HEK293 (cell line): ENCODE measurements at regions not wholly inside any gene's neighbourhood (a gene's known extent, or its start where the extent isn't known, plus 50 kb on each side); places are given as distances from the start of the nearest gene placed in this dataset.
A peak's percentile ranks its signal among the peaks of the same experiment; 100 is the strongest.

Source experiments
- CTCF ChIA-PET: fragments of 350-600 bp; formaldehyde crosslinking; extraction: SDS; loops from one replicate; lab custom pipeline; 2021; ENCODE audit warnings: antibody characterized with exemption; lab: Yijun Ruan, JAX
- POLR2A ChIA-PET: fragments of 300-600 bp; formaldehyde crosslinking; extraction: SDS; loops from one replicate; lab custom pipeline; 2020; ENCODE audit warnings: antibody characterized with exemption, inconsistent platforms; lab: Yijun Ruan, JAX
- H3K27ac ChIP-seq: fragments of 200-500 bp; sonication (Bioruptor generic); 2 replicates; pipeline ENCODE4 v1.5.1; 2014; ENCODE audit warnings: low read depth, low read length, control low read depth, inconsistent platforms; ENCODE audit errors: extremely low read depth
- H3K36me3 ChIP-seq, 2 experiments: fragments of 200-500 bp in 1 of 2; sonication (Bioruptor generic) in 1 of 2; 1 replicate in 1 of 2; 2 replicates in 1 of 2; pipeline ENCODE4 v1.5.1; 2014 to 2017; ENCODE audit warnings: inconsistent platforms in 2 of 2, low read length in 2 of 2; ENCODE audit not compliant: control insufficient read depth in 2 of 2, insufficient read depth in 1 of 2
- H3K4me1 ChIP-seq: fragments of 200-500 bp; sonication (Bioruptor generic); 2 replicates; pipeline ENCODE4 v1.5.1; 2014; ENCODE audit warnings: mild to moderate bottlenecking, low read length, inconsistent platforms; ENCODE audit not compliant: control insufficient read depth, insufficient read depth
- H3K4me3 ChIP-seq: 2 replicates; pipeline ENCODE4 v1.5.1; 2011; ENCODE audit warnings: low read depth, mild to moderate bottlenecking, control low read depth, low read length, moderate library complexity
- H3K9me3 ChIP-seq: fragments of 200-500 bp; sonication (Bioruptor generic); 2 replicates; pipeline ENCODE4 v1.5.1; 2014; ENCODE audit warnings: low read depth, low read length, inconsistent platforms; ENCODE audit not compliant: control insufficient read depth, insufficient read depth
- IKZF3 ChIP-seq: fragments of 450-650 bp; IDR thresholded peaks from 2 replicates; pipeline ENCODE4 v1.5.0; 2018; ENCODE audit warnings: missing biosample characterization, mild to moderate bottlenecking, missing genetic modification characterization, moderate library complexity
- OSR2 ChIP-seq: fragments of 450-650 bp; formaldehyde crosslinking; IDR thresholded peaks from 2 replicates; pipeline ENCODE4 v1.5.1; 2016; ENCODE audit warnings: missing biosample characterization, missing genetic modification characterization
- PATZ1 ChIP-seq: fragments of 450-650 bp; formaldehyde crosslinking; IDR thresholded peaks from 2 replicates; pipeline ENCODE4 v1.5.1; 2016; ENCODE audit warnings: missing biosample characterization, missing genetic modification characterization
- PRDM1 ChIP-seq: fragments of 450-650 bp; formaldehyde crosslinking; IDR thresholded peaks from 2 replicates; pipeline ENCODE4; 2016; ENCODE audit warnings: missing biosample characterization, missing genetic modification characterization
- ZBTB17 ChIP-seq: fragments of 450-650 bp; formaldehyde crosslinking; IDR thresholded peaks from 2 replicates; pipeline ENCODE4 v1.5.1; 2016; ENCODE audit warnings: missing biosample characterization, missing genetic modification characterization
- ZFHX2 ChIP-seq: fragments of 450-650 bp; formaldehyde crosslinking; conservative IDR thresholded peaks from 2 replicates; pipeline ENCODE4 v1.5.1; 2016; ENCODE audit warnings: missing biosample characterization, missing genetic modification characterization
- ZNF121 ChIP-seq: fragments of 450-650 bp; formaldehyde crosslinking; IDR thresholded peaks from 2 replicates; pipeline ENCODE4 v1.5.1; 2016; ENCODE audit warnings: missing biosample characterization, missing genetic modification characterization
- ZNF473 ChIP-seq: fragments of 450-650 bp; formaldehyde crosslinking; IDR thresholded peaks from 2 replicates; pipeline ENCODE4 v1.5.1; 2017; ENCODE audit warnings: missing biosample characterization, missing genetic modification characterization
- ZNF561 ChIP-seq: fragments of 450-650 bp; IDR thresholded peaks from 2 replicates; pipeline ENCODE4 v1.5.1; 2018; ENCODE audit warnings: missing biosample characterization, missing genetic modification characterization, borderline replicate concordance
- ZNF585B ChIP-seq: fragments of 450-650 bp; formaldehyde crosslinking; IDR thresholded peaks from 2 replicates; pipeline ENCODE4 v1.5.1; 2016; ENCODE audit warnings: missing biosample characterization, missing genetic modification characterization
- ZNF624 ChIP-seq: fragments of 450-650 bp; formaldehyde crosslinking; IDR thresholded peaks from 2 replicates; pipeline ENCODE4 v1.5.1; 2017; ENCODE audit warnings: missing biosample characterization, missing genetic modification characterization
- ZNF670 ChIP-seq: fragments of 450-650 bp; formaldehyde crosslinking; IDR thresholded peaks from 2 replicates; pipeline ENCODE4 v1.5.1; 2016; ENCODE audit warnings: missing biosample characterization, missing genetic modification characterization, low read depth
- TF ChIP-seq, protein P1 (sequence below): sonication (generic); formaldehyde crosslinking; IDR thresholded peaks from 2 replicates; pipeline ENCODE4 v1.8.1; 2022; ENCODE audit warnings: mild to moderate bottlenecking, moderate library complexity, missing genetic modification reagents
- TF ChIP-seq, protein P2 (sequence below): fragments of 450-650 bp; IDR thresholded peaks from 2 replicates; pipeline ENCODE4 v1.5.1; 2018; ENCODE audit warnings: missing biosample characterization, missing genetic modification characterization
- TF ChIP-seq, protein P3 (sequence below): fragments of 450-650 bp; formaldehyde crosslinking; IDR thresholded peaks from 2 replicates; pipeline ENCODE4 v1.5.1; 2016; ENCODE audit warnings: missing biosample characterization, missing genetic modification characterization

- no peaks in the 10 kb centered on the region for H3K4me1 ChIP-seq
- ChIA-PET POLR2A (no interaction called here), CTCF (interaction anchor here (1.2 to 1.4 kb wide), 2 partner anchors 100 to 125 kb away, joined by 4 read pairs; no protein-coding TSS in a partner anchor)
- TF ChIP-seq ZFHX2 (tag by site-specific recombination) (no peak), ZNF585B (no peak), ZNF561 (no peak)
- H3K9me3 ChIP-seq: no peaks in the 10 kb centered on the region
- H3K36me3 ChIP-seq: no peaks in the 10 kb centered on the region
- no peak overlapping the region for H3K4me3 ChIP-seq
- no peak overlapping the region for H3K27ac ChIP-seq
Observed at GRCh38 chr17:34045990-34046389, 209.1 kb upstream of the CCL2 start.

GRCh38 chr17:34051046-34051445 lies 204.0 kb upstream of the CCL2 start:
- H3K4me1 ChIP-seq: no peaks in the 10 kb centered on the region
- no peak overlapping the region for H3K27ac ChIP-seq
- H3K4me3 ChIP-seq: no peak overlapping the region
- ChIA-PET CTCF (interaction anchor here (0.5 kb wide), 1 partner anchor 94 kb away, joined by 3 read pairs; no protein-coding TSS in a partner anchor), POLR2A (no interaction called here)
- TF ChIP-seq, protein P1, sequence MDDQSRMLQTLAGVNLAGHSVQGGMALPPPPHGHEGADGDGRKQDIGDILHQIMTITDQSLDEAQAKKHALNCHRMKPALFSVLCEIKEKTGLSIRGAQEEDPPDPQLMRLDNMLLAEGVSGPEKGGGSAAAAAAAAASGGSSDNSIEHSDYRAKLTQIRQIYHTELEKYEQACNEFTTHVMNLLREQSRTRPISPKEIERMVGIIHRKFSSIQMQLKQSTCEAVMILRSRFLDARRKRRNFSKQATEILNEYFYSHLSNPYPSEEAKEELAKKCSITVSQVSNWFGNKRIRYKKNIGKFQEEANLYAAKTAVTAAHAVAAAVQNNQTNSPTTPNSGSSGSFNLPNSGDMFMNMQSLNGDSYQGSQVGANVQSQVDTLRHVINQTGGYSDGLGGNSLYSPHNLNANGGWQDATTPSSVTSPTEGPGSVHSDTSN (CRISPR knock-in tag): no peak
- TF ChIP-seq PRDM1 (tag by site-specific recombination) (no peak), ZBTB17 (tag by site-specific recombination) (no peak), ZNF121 (tag by site-specific recombination) (no peak), ZNF624 (no peak), ZNF670 (tag by site-specific recombination) (no peak), ZNF473 (no peak), PATZ1 (tag by site-specific recombination) (no peak), IKZF3 (tag by site-specific recombination) (no peak), OSR2 (tag by site-specific recombination) (no peak)
- TF ChIP-seq, protein P2, sequence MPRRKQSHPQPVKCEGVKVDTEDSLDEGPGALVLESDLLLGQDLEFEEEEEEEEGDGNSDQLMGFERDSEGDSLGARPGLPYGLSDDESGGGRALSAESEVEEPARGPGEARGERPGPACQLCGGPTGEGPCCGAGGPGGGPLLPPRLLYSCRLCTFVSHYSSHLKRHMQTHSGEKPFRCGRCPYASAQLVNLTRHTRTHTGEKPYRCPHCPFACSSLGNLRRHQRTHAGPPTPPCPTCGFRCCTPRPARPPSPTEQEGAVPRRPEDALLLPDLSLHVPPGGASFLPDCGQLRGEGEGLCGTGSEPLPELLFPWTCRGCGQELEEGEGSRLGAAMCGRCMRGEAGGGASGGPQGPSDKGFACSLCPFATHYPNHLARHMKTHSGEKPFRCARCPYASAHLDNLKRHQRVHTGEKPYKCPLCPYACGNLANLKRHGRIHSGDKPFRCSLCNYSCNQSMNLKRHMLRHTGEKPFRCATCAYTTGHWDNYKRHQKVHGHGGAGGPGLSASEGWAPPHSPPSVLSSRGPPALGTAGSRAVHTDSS (tag by site-specific recombination): no peak
- no peaks in the 10 kb centered on the region for H3K36me3 ChIP-seq
- H3K9me3 ChIP-seq: no peaks in the 10 kb centered on the region

DNA sequence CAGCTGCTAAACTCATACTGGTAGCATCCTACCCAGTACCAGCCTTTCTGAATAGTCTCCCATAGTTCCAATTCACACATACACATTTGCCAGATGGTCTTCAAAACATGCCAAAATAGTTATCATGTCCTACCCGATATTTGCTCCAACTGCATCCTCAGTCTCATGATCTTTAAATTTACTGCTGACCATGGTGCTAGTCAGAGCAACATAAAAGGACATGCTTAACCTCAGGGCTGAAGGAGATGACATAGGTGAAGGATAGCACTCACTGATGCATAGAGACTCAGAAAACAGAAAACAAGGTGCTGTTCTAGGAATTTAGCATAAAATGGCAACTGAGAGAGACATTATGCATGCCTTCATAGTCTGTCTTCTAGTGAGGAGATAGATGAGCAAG lies 200.6 kb upstream of the CCL2 start:
- ChIA-PET POLR2A (no interaction called here), CTCF (interaction anchor here (1.8 kb wide), 1 partner anchor 307 kb away, joined by 6 read pairs; no protein-coding TSS in a partner anchor)
- Histone ChIP-seq H3K4me3 (no peak overlapping the region), H3K4me1 (no peaks in the 10 kb centered on the region), H3K36me3 (no peaks in the 10 kb centered on the region), H3K9me3 (no peaks in the 10 kb centered on the region), H3K27ac (no peak overlapping the region)
- no peak for TF ChIP-seq ZNF561
- TF ChIP-seq, protein P3, sequence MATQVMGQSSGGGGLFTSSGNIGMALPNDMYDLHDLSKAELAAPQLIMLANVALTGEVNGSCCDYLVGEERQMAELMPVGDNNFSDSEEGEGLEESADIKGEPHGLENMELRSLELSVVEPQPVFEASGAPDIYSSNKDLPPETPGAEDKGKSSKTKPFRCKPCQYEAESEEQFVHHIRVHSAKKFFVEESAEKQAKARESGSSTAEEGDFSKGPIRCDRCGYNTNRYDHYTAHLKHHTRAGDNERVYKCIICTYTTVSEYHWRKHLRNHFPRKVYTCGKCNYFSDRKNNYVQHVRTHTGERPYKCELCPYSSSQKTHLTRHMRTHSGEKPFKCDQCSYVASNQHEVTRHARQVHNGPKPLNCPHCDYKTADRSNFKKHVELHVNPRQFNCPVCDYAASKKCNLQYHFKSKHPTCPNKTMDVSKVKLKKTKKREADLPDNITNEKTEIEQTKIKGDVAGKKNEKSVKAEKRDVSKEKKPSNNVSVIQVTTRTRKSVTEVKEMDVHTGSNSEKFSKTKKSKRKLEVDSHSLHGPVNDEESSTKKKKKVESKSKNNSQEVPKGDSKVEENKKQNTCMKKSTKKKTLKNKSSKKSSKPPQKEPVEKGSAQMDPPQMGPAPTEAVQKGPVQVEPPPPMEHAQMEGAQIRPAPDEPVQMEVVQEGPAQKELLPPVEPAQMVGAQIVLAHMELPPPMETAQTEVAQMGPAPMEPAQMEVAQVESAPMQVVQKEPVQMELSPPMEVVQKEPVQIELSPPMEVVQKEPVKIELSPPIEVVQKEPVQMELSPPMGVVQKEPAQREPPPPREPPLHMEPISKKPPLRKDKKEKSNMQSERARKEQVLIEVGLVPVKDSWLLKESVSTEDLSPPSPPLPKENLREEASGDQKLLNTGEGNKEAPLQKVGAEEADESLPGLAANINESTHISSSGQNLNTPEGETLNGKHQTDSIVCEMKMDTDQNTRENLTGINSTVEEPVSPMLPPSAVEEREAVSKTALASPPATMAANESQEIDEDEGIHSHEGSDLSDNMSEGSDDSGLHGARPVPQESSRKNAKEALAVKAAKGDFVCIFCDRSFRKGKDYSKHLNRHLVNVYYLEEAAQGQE (tag by site-specific recombination): peak; percentile 77
